BJ (cell line): ENCODE measurements at regions not wholly inside any gene's neighbourhood (a gene's known extent, or its start where the extent isn't known, plus 50 kb on each side); places are given as distances from the start of the nearest gene placed in this dataset.

ENCODE experiments used
- CTCF ChIA-PET: fragments of 350-600 bp; formaldehyde crosslinking; extraction: SDS; loops from one replicate; lab custom pipeline; 2021; ENCODE audit warnings: antibody characterized with exemption, inconsistent platforms; lab: Yijun Ruan, JAX
- POLR2A ChIA-PET: fragments of 300-600 bp; sonication (Branson Sonifier 250); formaldehyde crosslinking; extraction: SDS; loops from one replicate; lab custom pipeline; 2021; ENCODE audit warnings: antibody characterized with exemption; lab: Charles Lee
- DNase-seq: peaks from one replicate; pipeline ENCODE4 v3.0.0-alpha.2; 2011; ENCODE audit warnings: low read depth
- H3K27me3 ChIP-seq: 2 replicates; pipeline ENCODE4 v1.6.0; 2011; ENCODE audit warnings: low read length; ENCODE audit not compliant: control insufficient read depth, insufficient read depth
- H3K36me3 ChIP-seq: 2 replicates; pipeline ENCODE4 v1.5.1; 2011; ENCODE audit warnings: low read length; ENCODE audit not compliant: control insufficient read depth, insufficient read depth
- H3K4me3 ChIP-seq: 2 replicates; pipeline ENCODE4 v1.5.1; 2011; ENCODE audit warnings: low read depth, mild to moderate bottlenecking, control low read depth, low read length
- TF ChIP-seq, protein P1 (sequence below): IDR thresholded peaks from 2 replicates; pipeline ENCODE4 v1.5.1; 2011; ENCODE audit warnings: low read depth, mild to moderate bottlenecking, control low read depth, inconsistent platforms, low read length, moderate library complexity; ENCODE audit not compliant: insufficient read depth

DNA sequence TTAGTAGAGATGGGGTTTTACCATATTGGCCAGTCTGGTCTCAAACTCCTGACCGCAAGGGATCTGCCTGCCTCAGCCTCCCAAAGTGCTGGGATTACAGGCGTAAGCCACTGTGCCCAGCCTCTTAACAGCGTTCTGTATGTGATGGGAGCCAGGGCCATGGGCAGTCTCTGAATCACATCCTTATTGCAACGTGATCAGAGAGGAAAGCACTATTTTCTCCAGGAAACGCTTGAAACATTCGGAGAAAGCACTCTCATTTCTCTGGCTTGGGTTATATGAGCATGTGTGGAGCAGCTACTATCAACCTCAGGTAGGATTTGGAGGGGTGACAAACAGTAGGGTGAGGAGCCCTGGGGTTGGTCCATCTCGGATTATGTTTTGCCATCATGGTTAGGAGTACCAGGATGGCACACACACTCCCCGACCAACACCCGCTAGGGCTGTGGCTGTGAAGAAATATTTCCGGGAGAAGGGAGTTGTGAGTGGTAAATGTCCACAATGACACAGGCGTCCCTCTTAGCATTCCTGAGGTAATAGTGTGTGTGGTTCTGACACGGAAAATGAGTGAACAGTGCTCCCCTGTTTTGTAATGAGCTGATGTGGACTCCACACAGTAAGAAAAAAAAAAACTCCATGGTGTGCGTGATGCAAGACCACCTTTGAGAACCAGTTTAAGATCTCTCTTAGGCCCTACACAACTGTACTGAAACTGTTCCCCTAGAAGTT, 406.2 kb upstream of the ZNF608 start:
- no peak for DNase-seq
- TF ChIP-seq, protein P1, sequence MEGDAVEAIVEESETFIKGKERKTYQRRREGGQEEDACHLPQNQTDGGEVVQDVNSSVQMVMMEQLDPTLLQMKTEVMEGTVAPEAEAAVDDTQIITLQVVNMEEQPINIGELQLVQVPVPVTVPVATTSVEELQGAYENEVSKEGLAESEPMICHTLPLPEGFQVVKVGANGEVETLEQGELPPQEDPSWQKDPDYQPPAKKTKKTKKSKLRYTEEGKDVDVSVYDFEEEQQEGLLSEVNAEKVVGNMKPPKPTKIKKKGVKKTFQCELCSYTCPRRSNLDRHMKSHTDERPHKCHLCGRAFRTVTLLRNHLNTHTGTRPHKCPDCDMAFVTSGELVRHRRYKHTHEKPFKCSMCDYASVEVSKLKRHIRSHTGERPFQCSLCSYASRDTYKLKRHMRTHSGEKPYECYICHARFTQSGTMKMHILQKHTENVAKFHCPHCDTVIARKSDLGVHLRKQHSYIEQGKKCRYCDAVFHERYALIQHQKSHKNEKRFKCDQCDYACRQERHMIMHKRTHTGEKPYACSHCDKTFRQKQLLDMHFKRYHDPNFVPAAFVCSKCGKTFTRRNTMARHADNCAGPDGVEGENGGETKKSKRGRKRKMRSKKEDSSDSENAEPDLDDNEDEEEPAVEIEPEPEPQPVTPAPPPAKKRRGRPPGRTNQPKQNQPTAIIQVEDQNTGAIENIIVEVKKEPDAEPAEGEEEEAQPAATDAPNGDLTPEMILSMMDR, result no peak
- no peak overlapping the region for H3K4me3 ChIP-seq
- H3K27me3 ChIP-seq, result no peaks in the 10 kb centered on the region; the same call in 1 of the 2 replicates
- ChIA-PET POLR2A (no interaction called here), CTCF (no interaction called here)
- H3K36me3 ChIP-seq, result no peaks in the 10 kb centered on the region

DNA sequence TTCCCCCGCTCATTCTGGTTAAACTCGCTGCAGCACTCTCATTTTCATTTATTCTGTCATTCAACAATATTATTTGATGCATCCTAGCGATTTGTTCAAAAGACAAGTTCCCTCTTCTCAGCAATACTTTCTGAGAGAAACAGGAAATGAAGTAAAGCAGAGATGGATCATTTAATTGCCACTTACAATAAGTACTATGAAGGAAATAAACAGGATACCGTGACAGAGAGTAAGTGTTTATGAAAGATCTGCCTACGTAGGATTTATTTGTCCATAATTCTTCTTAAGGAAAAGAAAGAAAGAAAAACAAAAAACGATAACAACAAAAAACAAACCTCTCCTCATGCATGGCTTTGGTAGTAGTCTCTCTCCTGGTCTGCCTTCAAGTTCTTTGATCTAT, 406.8 kb upstream of the ZNF608 start:
- POLR2A ChIA-PET, result no interaction called here
- Histone ChIP-seq H3K4me3 (no peak overlapping the region), H3K36me3 (no peaks in the 10 kb centered on the region), H3K27me3 (no peaks in the 10 kb centered on the region; the same call in 1 of the 2 replicates)
- no peak for DNase-seq
- CTCF ChIA-PET, result no interaction called here
- TF ChIP-seq, protein P1, result no peak

DNA sequence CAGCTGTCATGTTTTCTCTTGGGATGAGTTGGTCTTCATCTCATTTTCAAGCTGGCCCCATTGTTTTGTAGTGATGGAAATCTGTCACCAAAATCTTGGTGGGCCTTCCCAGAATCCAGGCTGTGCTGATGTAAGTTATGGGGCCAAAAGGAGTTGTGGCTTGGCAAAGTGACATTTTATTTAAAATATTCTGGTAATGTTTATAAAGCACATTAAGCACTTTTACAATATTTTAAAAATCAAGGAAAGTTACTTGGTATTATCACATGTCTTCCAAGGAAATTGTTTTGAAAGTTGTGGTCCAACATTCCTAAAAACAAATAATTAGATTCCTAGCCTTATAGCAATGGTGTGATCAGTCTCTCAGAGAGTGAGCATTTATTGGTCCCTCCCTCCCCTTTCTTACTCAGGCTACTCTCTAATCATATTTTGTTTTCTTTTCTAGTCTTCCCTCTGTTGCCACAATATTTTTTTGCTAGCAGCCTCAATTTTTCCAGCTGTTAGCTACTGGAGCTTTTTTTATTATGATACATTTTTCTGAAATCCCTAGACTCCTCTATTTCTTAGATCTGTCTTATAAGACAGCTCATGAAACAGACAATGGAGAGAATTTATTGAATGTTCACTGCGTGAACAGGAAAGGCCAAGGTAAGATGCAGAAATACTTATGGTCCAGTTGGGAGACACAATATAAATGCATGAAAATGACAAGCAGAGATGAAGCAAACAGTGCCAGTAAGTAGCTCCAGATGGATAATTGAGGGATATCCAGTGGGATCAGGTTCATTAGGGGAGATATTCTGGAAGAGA, 408.1 kb upstream of the ZNF608 start:
- TF ChIP-seq, protein P1, result no peak
- CTCF ChIA-PET, result interaction anchor here (1.1 kb wide), 1 partner anchor 9 kb away, joined by 4 read pairs; no protein-coding TSS in a partner anchor
- POLR2A ChIA-PET, result interaction anchor here (0.6 kb wide), 1 partner anchor 219 kb away, joined by 3 read pairs; no protein-coding TSS in a partner anchor

DNA sequence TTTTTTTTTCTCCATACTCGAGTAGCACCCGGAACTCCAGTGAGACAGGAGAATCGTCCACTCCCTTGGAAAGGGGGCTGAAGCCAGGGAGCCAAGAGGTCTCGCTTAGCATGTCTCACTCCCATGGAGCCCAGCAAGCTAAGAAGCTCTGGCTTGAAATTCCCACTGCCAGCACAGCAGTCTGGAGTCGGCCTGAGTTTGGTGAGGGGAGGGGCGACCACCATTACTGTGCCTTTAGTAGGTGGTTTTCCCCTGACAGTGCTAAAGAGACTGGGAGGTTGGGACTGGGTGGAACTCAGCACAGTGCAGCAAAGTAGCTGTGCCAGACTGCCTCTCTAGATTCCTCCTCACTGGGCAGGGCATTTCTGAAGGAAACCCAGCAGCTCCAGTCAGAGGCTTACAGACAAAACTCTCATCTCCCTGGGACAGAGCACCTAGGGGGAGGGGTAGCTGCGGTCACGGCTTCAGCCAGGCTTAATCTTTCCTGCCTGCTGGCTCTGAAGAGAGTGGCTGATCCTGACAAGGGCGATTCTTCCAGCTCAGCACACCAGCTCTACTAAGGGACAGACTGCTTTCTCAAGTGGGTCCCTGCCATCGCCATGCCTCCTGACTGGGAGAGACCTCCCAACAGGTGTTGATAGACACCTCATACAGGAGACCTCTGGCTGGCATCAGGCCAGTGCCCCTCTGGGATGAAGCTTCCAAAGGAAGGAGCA, 414.5 kb upstream of the ZNF608 start:
- Histone ChIP-seq H3K27me3 (peaks cover 4% of the 10 kb centered on the region), H3K36me3 (no peaks in the 10 kb centered on the region), H3K4me3 (no peak overlapping the region)
- CTCF ChIA-PET, result interaction anchor here (0.7 kb wide), 1 partner anchor 144 kb away, joined by 3 read pairs; no protein-coding TSS in a partner anchor
- POLR2A ChIA-PET, result no interaction called here
- TF ChIP-seq, protein P1, result no peak
- no peak for DNase-seq

More for the DNA sequence above, 408.1 kb upstream of the ZNF608 start:
- Histone ChIP-seq H3K36me3 (no peaks in the 10 kb centered on the region), H3K27me3 (no peaks in the 10 kb centered on the region; the same call in 1 of the 2 replicates), H3K4me3 (no peak overlapping the region)
- DNase-seq, result peak; percentile 55
